Astrocyte (in vitro differentiated cells and primary cell): ENCODE measurements at regions not wholly inside any gene's neighbourhood (a gene's known extent, or its start where the extent isn't known, plus 50 kb on each side); places are given as distances from the start of the nearest gene placed in this dataset.

Source experiments
- DNase-seq: peaks from one replicate; pipeline ENCODE4 v3.0.0-alpha.2; 2010; ENCODE audit warnings: low read depth
- FAIRE-seq: peaks from 2 replicates; lab custom pipeline; 2011; peaks lifted over from hg19 to GRCh38; lab: Jason Lieb, UNC
- H2AFZ ChIP-seq: 2 replicates; pipeline ENCODE4 v1.6.0; 2012; ENCODE audit warnings: low read depth, low read length, inconsistent platforms
- H3K27ac ChIP-seq: 2 replicates; pipeline ENCODE4 v1.5.1; 2011; ENCODE audit warnings: low read depth, low read length, inconsistent platforms
- H3K27me3 ChIP-seq: 2 replicates; pipeline ENCODE4 v1.6.0; 2011; ENCODE audit warnings: low read length, inconsistent platforms; ENCODE audit not compliant: insufficient read depth
- H3K36me3 ChIP-seq: 2 replicates; pipeline ENCODE4 v1.5.1; 2011; ENCODE audit warnings: low read length, inconsistent platforms; ENCODE audit not compliant: insufficient read depth
- H3K4me1 ChIP-seq: 2 replicates; pipeline ENCODE4 v1.5.1; 2011; ENCODE audit warnings: low read length, inconsistent platforms; ENCODE audit not compliant: insufficient read depth
- H3K4me2 ChIP-seq: 2 replicates; pipeline ENCODE4 v1.6.0; 2012; ENCODE audit warnings: low read length, inconsistent platforms
- H3K4me3 ChIP-seq: 2 replicates; pipeline ENCODE4 v1.5.1; 2011; ENCODE audit warnings: low read depth, mild to moderate bottlenecking, low read length, inconsistent platforms; ENCODE audit not compliant: insufficient read depth
- H3K79me2 ChIP-seq: 2 replicates; pipeline ENCODE4 v1.6.0; 2012; ENCODE audit warnings: mild to moderate bottlenecking, low read length, inconsistent platforms; ENCODE audit not compliant: insufficient read depth
- H3K9ac ChIP-seq: 2 replicates; pipeline ENCODE4 v1.6.0; 2012; ENCODE audit warnings: mild to moderate bottlenecking, low read length, inconsistent platforms
- H3K9me3 ChIP-seq: 2 replicates; pipeline ENCODE4 v1.5.1; 2012; ENCODE audit warnings: low read depth, mild to moderate bottlenecking, low read length, inconsistent platforms; ENCODE audit not compliant: insufficient read depth
- H4K20me1 ChIP-seq: 2 replicates; pipeline ENCODE4 v1.6.0; 2012; ENCODE audit warnings: low read length, inconsistent platforms; ENCODE audit not compliant: insufficient read depth
- H3K27ac Mint-ChIP-seq: one replicate; pipeline ENCODE4 v1.8.0; 2021; ENCODE audit warnings: mild to moderate bottlenecking, mixed read lengths; ENCODE audit not compliant: unreplicated experiment
- H3K27me3 Mint-ChIP-seq: one replicate; pipeline ENCODE4 v1.8.0; 2021; ENCODE audit warnings: low read depth, mixed read lengths; ENCODE audit not compliant: unreplicated experiment
- H3K36me3 Mint-ChIP-seq: one replicate; pipeline ENCODE4 v1.8.0; 2021; ENCODE audit warnings: low read depth, mixed read lengths; ENCODE audit not compliant: unreplicated experiment
- H3K4me1 Mint-ChIP-seq: one replicate; pipeline ENCODE4 v1.8.0; 2021; ENCODE audit warnings: low read depth, mixed read lengths; ENCODE audit not compliant: unreplicated experiment
- H3K4me3 Mint-ChIP-seq: one replicate; pipeline ENCODE4 v1.8.0; 2021; ENCODE audit warnings: mild to moderate bottlenecking, moderate library complexity, mixed read lengths; ENCODE audit not compliant: unreplicated experiment
- H3K9me3 Mint-ChIP-seq: one replicate; pipeline ENCODE4 v1.8.0; 2021; ENCODE audit warnings: mild to moderate bottlenecking, mixed read lengths; ENCODE audit not compliant: unreplicated experiment
- CTCF ChIP-seq: IDR thresholded peaks from 2 replicates; pipeline ENCODE4 v1.5.1; 2011; ENCODE audit warnings: low read depth, mild to moderate bottlenecking, inconsistent platforms, low read length, moderate library complexity; ENCODE audit not compliant: insufficient read depth
- EZH2 ChIP-seq: IDR thresholded peaks from 2 replicates; pipeline ENCODE4 v1.6.1; 2012; ENCODE audit warnings: mild to moderate bottlenecking, low read length, inconsistent platforms; ENCODE audit not compliant: insufficient read depth

GRCh38 chr1:218948446-218948845 lies 225.2 kb upstream of the LYPLAL1 start:
- DNase-seq (no peak), FAIRE-seq (no peak)
- H4K20me1 ChIP-seq: no peaks in the 10 kb centered on the region
- no peak overlapping the region for H2AFZ ChIP-seq
- Mint-ChIP-seq H3K4me3 (no peak overlapping the region), H3K36me3 (no peaks in the 10 kb centered on the region), H3K4me1 (no peaks in the 10 kb centered on the region), H3K9me3 (no peaks in the 10 kb centered on the region), H3K27ac (no peak overlapping the region), H3K27me3 (peaks cover 3% of the 10 kb centered on the region)
- no peaks in the 10 kb centered on the region for H3K9me3 ChIP-seq
- H3K4me2 ChIP-seq: no peak overlapping the region
- no peak overlapping the region for H3K9ac ChIP-seq
- H3K4me3 ChIP-seq: no peak overlapping the region
- H3K79me2 ChIP-seq: no peaks in the 10 kb centered on the region
- no peaks in the 10 kb centered on the region for H3K36me3 ChIP-seq
- no peaks in the 10 kb centered on the region for H3K4me1 ChIP-seq
- H3K27ac ChIP-seq: no peak overlapping the region
- no peaks in the 10 kb centered on the region for H3K27me3 ChIP-seq
- TF ChIP-seq CTCF (no peak), EZH2 (no peak)

GRCh38 chr1:218953386-218953785 lies 220.3 kb upstream of the LYPLAL1 start:
- no peaks in the 10 kb centered on the region for H3K4me1 Mint-ChIP-seq
- no peak overlapping the region for H3K27ac Mint-ChIP-seq

More at GRCh38 chr1:218953386-218953785, 220.3 kb upstream of the LYPLAL1 start:
- Histone ChIP-seq H2AFZ (no peak overlapping the region), H4K20me1 (no peaks in the 10 kb centered on the region), H3K36me3 (no peaks in the 10 kb centered on the region), H3K27ac (no peak overlapping the region), H3K79me2 (no peaks in the 10 kb centered on the region), H3K4me1 (no peaks in the 10 kb centered on the region), H3K4me2 (no peak overlapping the region), H3K9me3 (no peaks in the 10 kb centered on the region), H3K9ac (no peak overlapping the region), H3K27me3 (no peaks in the 10 kb centered on the region), H3K4me3 (no peak overlapping the region)
- H3K36me3 Mint-ChIP-seq: no peaks in the 10 kb centered on the region
- no peak for DNase-seq
- no peak for TF ChIP-seq EZH2
- no peak for TF ChIP-seq CTCF
- FAIRE-seq: no peak
- H3K4me3 Mint-ChIP-seq: no peak overlapping the region
- H3K9me3 Mint-ChIP-seq: no peaks in the 10 kb centered on the region
- peaks cover 2% of the 10 kb centered on the region for H3K27me3 Mint-ChIP-seq
